SK-N-SH (cell line): ENCODE measurements at regions not wholly inside any gene's neighbourhood (a gene's known extent, or its start where the extent isn't known, plus 50 kb on each side); places are given as distances from the start of the nearest gene placed in this dataset.

Experiments
- CTCF ChIA-PET: fragments of 300-600, 350-600 bp; formaldehyde crosslinking; extraction: SDS; loops from one replicate; lab custom pipeline; 2021; lab: Yijun Ruan, JAX
- POLR2A ChIA-PET: fragments of 350-600 bp; sonication (Branson Sonifier 250); formaldehyde crosslinking; extraction: SDS; loops from one replicate; lab custom pipeline; 2020; ENCODE audit warnings: antibody characterized with exemption, inconsistent platforms; lab: Yijun Ruan, JAX
- DNase-seq: peaks from one replicate; pipeline ENCODE4 v3.0.0; 2012
- H2AFZ ChIP-seq: fragments of 200-600 bp; sonication (generic); 2 replicates; pipeline ENCODE4 v1.8.1; 2016; ENCODE audit warnings: antibody characterized with exemption, mild to moderate bottlenecking, low read depth
- H3F3A ChIP-seq: fragments of 200-600 bp; sonication (generic); replicated peaks from 2 replicates; pipeline ENCODE3; 2016; ENCODE audit warnings: antibody characterized with exemption, mild to moderate bottlenecking; ENCODE audit not compliant: insufficient read depth
- H3K27ac ChIP-seq, 2 experiments: fragments of 200-500 bp in 1 of 2; fragments of 200-600 bp in 1 of 2; sonication (Bioruptor generic) in 1 of 2; sonication (generic), shearing (Covaris generic) in 1 of 2; 2 replicates each; pipeline versions ENCODE4 v1.5.1 to v1.6.1; 2014 to 2016; ENCODE audit warnings: low read depth in 2 of 2, inconsistent platforms in 1 of 2, low read length in 1 of 2, mild to moderate bottlenecking in 1 of 2, mixed read lengths in 1 of 2
- H3K27me3 ChIP-seq: fragments of 200-600 bp; sonication (generic), shearing (Covaris generic); 2 replicates; pipeline ENCODE4 v1.6.1; 2016; ENCODE audit warnings: mixed run types; ENCODE audit not compliant: insufficient read depth
- H3K36me3 ChIP-seq, 2 experiments: fragments of 200-500 bp in 1 of 2; fragments of 200-600 bp in 1 of 2; sonication (Bioruptor generic) in 1 of 2; sonication (generic) in 1 of 2; replicated peaks in 1 of 2; 2 replicates each; pipeline versions ENCODE3 to v1.5.1; 2014 to 2016; ENCODE audit warnings: low read length in 1 of 2, mild to moderate bottlenecking in 1 of 2; ENCODE audit not compliant: insufficient read depth in 2 of 2, control insufficient read depth in 1 of 2
- H3K4me1 ChIP-seq, 2 experiments: fragments of 200-500 bp in 1 of 2; fragments of 200-600 bp in 1 of 2; sonication (Bioruptor generic) in 1 of 2; sonication (generic), shearing (Covaris generic) in 1 of 2; 2 replicates each; pipeline versions ENCODE4 v1.5.1 to v1.6.1; 2014 to 2016; ENCODE audit warnings: low read depth in 1 of 2, low read length in 1 of 2, mixed run types in 1 of 2; ENCODE audit not compliant: insufficient read depth in 2 of 2, control insufficient read depth in 1 of 2
- H3K4me2 ChIP-seq: fragments of 200-600 bp; sonication (generic), shearing (Covaris generic); 2 replicates; pipeline ENCODE4 v1.6.1; 2017; ENCODE audit warnings: mixed run types
- H3K4me3 ChIP-seq, 2 experiments: fragments of 200-500 bp in 1 of 2; fragments of 200-600 bp in 1 of 2; sonication (Bioruptor generic) in 1 of 2; sonication (generic), shearing (Covaris generic) in 1 of 2; 2 replicates each; pipeline versions ENCODE4 v1.5.1 to v1.8.1; 2014 to 2016; ENCODE audit warnings: low read depth in 2 of 2, inconsistent platforms in 1 of 2, low read length in 1 of 2, mild to moderate bottlenecking in 1 of 2, mixed read lengths in 1 of 2, moderate library complexity in 1 of 2
- H3K79me2 ChIP-seq: fragments of 200-600 bp; sonication (generic); 2 replicates; pipeline ENCODE4 v1.8.1; 2017; ENCODE audit warnings: mild to moderate bottlenecking; ENCODE audit not compliant: insufficient read depth
- H3K9ac ChIP-seq: fragments of 200-600 bp; sonication (generic); 2 replicates; pipeline ENCODE4 v1.6.1; 2017; ENCODE audit warnings: mixed run types
- H3K9me2 ChIP-seq: fragments of 200-600 bp; sonication (generic); 2 replicates; pipeline ENCODE4 v1.6.1; 2017; ENCODE audit warnings: mixed run types
- H3K9me3 ChIP-seq: fragments of 200-600 bp; sonication (generic); 2 replicates; pipeline ENCODE4 v1.6.1; 2017; ENCODE audit warnings: mixed run types, mild to moderate bottlenecking, moderate library complexity
- H4K20me1 ChIP-seq: fragments of 200-600 bp; sonication (generic); 2 replicates; pipeline ENCODE4 v1.6.1; 2017; ENCODE audit warnings: mild to moderate bottlenecking, mixed run types; ENCODE audit not compliant: insufficient read depth
- CHD2 ChIP-seq: fragments of 150-350 bp; IDR thresholded peaks from 2 replicates; pipeline ENCODE4 v1.6.1; 2018; ENCODE audit warnings: low read length; ENCODE audit not compliant: partially characterized antibody
- CTCF ChIP-seq: fragments of 200-600 bp; sonication (generic); IDR thresholded peaks from 2 replicates; pipeline ENCODE4 v1.6.1; 2017; ENCODE audit warnings: antibody characterized with exemption, mild to moderate bottlenecking, moderate library complexity
- ELF1 ChIP-seq: IDR thresholded peaks from 2 replicates; pipeline ENCODE4 v1.4.0; 2012
- FOSL2 ChIP-seq: IDR thresholded peaks from 2 replicates; pipeline ENCODE4 v1.4.0; 2012; ENCODE audit warnings: low read depth, mild to moderate bottlenecking, moderate library complexity, borderline replicate concordance
- FOXM1 ChIP-seq: IDR thresholded peaks from 2 replicates; pipeline ENCODE4 v1.4.0; 2012; ENCODE audit warnings: low read depth, mild to moderate bottlenecking
- GABPA ChIP-seq: IDR thresholded peaks from 2 replicates; pipeline ENCODE4 v1.4.0; 2012; ENCODE audit warnings: low read depth, mild to moderate bottlenecking
- IRF3 ChIP-seq: fragments of 150-350 bp; IDR thresholded peaks from 2 replicates; pipeline ENCODE4 v1.6.1; 2016; ENCODE audit warnings: mild to moderate bottlenecking, low read depth, low read length
- JUND ChIP-seq: IDR thresholded peaks from 2 replicates; pipeline ENCODE4 v1.4.0; 2012
- MAX ChIP-seq: IDR thresholded peaks from 2 replicates; pipeline ENCODE4 v1.4.0; 2012; ENCODE audit warnings: low read depth
- MEF2A ChIP-seq: IDR thresholded peaks from 2 replicates; pipeline ENCODE4 v1.4.0; 2012; ENCODE audit warnings: low read depth, borderline replicate concordance
- MXI1 ChIP-seq: IDR thresholded peaks from 2 replicates; pipeline ENCODE4 v1.6.1; 2012; ENCODE audit warnings: mild to moderate bottlenecking, low read depth, low read length, improper control_type of control experiment
- NFIC ChIP-seq: IDR thresholded peaks from 2 replicates; pipeline ENCODE4 v1.4.0; 2012; ENCODE audit warnings: borderline replicate concordance
- NRF1 ChIP-seq: IDR thresholded peaks from 2 replicates; pipeline ENCODE4 v1.6.1; 2012; ENCODE audit warnings: low read depth, mild to moderate bottlenecking, low read length
- PBX3 ChIP-seq: IDR thresholded peaks from 2 replicates; pipeline ENCODE4; 2012
- RXRA ChIP-seq: IDR thresholded peaks from 2 replicates; pipeline ENCODE4 v1.4.0; 2012; ENCODE audit warnings: low read depth, mild to moderate bottlenecking, borderline replicate concordance
- SIN3A ChIP-seq: IDR thresholded peaks from 2 replicates; pipeline ENCODE4 v1.6.1; 2012; ENCODE audit warnings: low read depth, mild to moderate bottlenecking, low read length, moderate library complexity, borderline replicate concordance
- TAF1 ChIP-seq: IDR thresholded peaks from 2 replicates; pipeline ENCODE4 v1.6.1; 2012; ENCODE audit warnings: low read depth, mild to moderate bottlenecking, low read length, moderate library complexity, borderline replicate concordance
- TCF12 ChIP-seq: IDR thresholded peaks from 2 replicates; pipeline ENCODE4 v1.4.0; 2012
- TEAD4 ChIP-seq: IDR thresholded peaks from 2 replicates; pipeline ENCODE4 v1.4.0; 2012; ENCODE audit warnings: mild to moderate bottlenecking, borderline replicate concordance; ENCODE audit not compliant: insufficient read depth
- YY1 ChIP-seq: IDR thresholded peaks from 2 replicates; pipeline ENCODE4 v1.4.0; 2012; ENCODE audit warnings: low read depth, mild to moderate bottlenecking
- ZBTB33 ChIP-seq: IDR thresholded peaks from 2 replicates; pipeline ENCODE4 v1.4.0; 2012; ENCODE audit warnings: low read depth, borderline replicate concordance
- WGBS: methylation state at CpG from one replicate; pipeline ENCODE4 v1.1.6; 2017; ENCODE audit warnings: low lambda C conversion rate; 5-methylcytosine and 5-hydroxymethylcytosine counted together

- H3K27me3 ChIP-seq: no peaks in the 10 kb centered on the region
- no peaks in the 10 kb centered on the region for H3K79me2 ChIP-seq
- no peaks in the 10 kb centered on the region for H3K9me3 ChIP-seq
- no peaks in the 10 kb centered on the region for H3K9me2 ChIP-seq
- H3K9ac ChIP-seq: no peak overlapping the region
- ChIA-PET POLR2A (no interaction called here), CTCF (interaction anchor here (1.5 kb wide), 1 partner anchor 13 kb away, joined by 7 read pairs; no protein-coding TSS in a partner anchor)
- no peak overlapping the region for H3K4me2 ChIP-seq
- TF ChIP-seq TAF1 (no peak), FOSL2 (no peak), TCF12 (0 out of 2 replicates have a peak, but pooled peaks have one; percentile 21), PBX3 (peak; percentile 45; the same call in 1 of the 2 replicates), GABPA (no peak), CTCF (peak; percentile 27; the same call in 1 of the 2 replicates), SIN3A (no peak), FOXM1 (no peak)
- 76% methylated on average over 7 of the region's 12 CpGs for WGBS
- H3K4me1 ChIP-seq: no peaks in the 10 kb centered on the region
- H4K20me1 ChIP-seq: no peaks in the 10 kb centered on the region
- no peaks in the 10 kb centered on the region for H3F3A ChIP-seq
- no peak overlapping the region for H3K4me3 ChIP-seq
- 0 out of 2 replicates have a peak overlapping the region, but pooled peaks have one; percentile 13 for H2AFZ ChIP-seq
- no peak for DNase-seq
- H3K27ac ChIP-seq: no peak overlapping the region
- no peaks in the 10 kb centered on the region for H3K36me3 ChIP-seq
Observed at GRCh38 chr21:38171723-38172344, 85.0 kb upstream of the KCNJ15 start.

- no peaks in the 10 kb centered on the region for H3K9me2 ChIP-seq
- no peaks in the 10 kb centered on the region for H3K27me3 ChIP-seq
- no peak overlapping the region for H3K9ac ChIP-seq
- H3K4me3 ChIP-seq: no peak overlapping the region
- no peak for DNase-seq
- POLR2A ChIA-PET: no interaction called here
- H3K4me2 ChIP-seq: no peak overlapping the region
- H3K27ac ChIP-seq: no peak overlapping the region
- H2AFZ ChIP-seq: no peak overlapping the region
- CTCF ChIA-PET: interaction anchor here (1.0 kb wide), 1 partner anchor 183 kb away, joined by 5 read pairs; no protein-coding TSS in a partner anchor
- no peaks in the 10 kb centered on the region for H3K79me2 ChIP-seq
- WGBS: 54% methylated on average over 3 of the region's 3 CpGs
- H3F3A ChIP-seq: no peaks in the 10 kb centered on the region
- H3K9me3 ChIP-seq: no peaks in the 10 kb centered on the region
- no peaks in the 10 kb centered on the region for H3K4me1 ChIP-seq
- H4K20me1 ChIP-seq: no peaks in the 10 kb centered on the region
- H3K36me3 ChIP-seq: no peaks in the 10 kb centered on the region
- TF ChIP-seq MAX (no peak), TEAD4 (no peak), ZBTB33 (no peak), GABPA (no peak), TAF1 (no peak), SIN3A (no peak), ELF1 (no peak), JUND (no peak), NRF1 (no peak), MEF2A (no peak), NFIC (no peak), MXI1 (no peak), RXRA (no peak), CHD2 (no peak), YY1 (no peak), IRF3 (no peak)
Observed at GRCh38 chr21:38173276-38174035, 83.3 kb upstream of the KCNJ15 start.
